Lower lobe of right lung (tissue), 2 donors: ENCODE measurements at regions not wholly inside any gene's neighbourhood (a gene's known extent, or its start where the extent isn't known, plus 50 kb on each side); places are given as distances from the start of the nearest gene placed in this dataset.
"Not testable (repeated sequence)": the region's sequence is repeated elsewhere in the genome, so short reads cannot be mapped to it uniquely, and the experiment has no call there.

Experiments
- ATAC-seq, 2 donors: fragments of 200-7000 bp; cut with Tn5 transposase; one replicate each; pipeline ENCODE4 v1.9.1; 2020 to 2022; ENCODE audit warnings: mild to moderate bottlenecking in 2 of 2, moderate library complexity in 2 of 2
- DNase-seq: peaks from one replicate; pipeline ENCODE4 v3.0.0-alpha.2; 2020
- H3K27ac ChIP-seq: fragments of 200-600 bp; one replicate; pipeline ENCODE4 v1.8.0; 2022
- H3K27me3 ChIP-seq: fragments of 200-600 bp; one replicate; pipeline ENCODE4 v1.8.0; 2022; ENCODE audit warnings: low read depth
- H3K36me3 ChIP-seq: fragments of 200-600 bp; one replicate; pipeline ENCODE4 v1.8.0; 2022; ENCODE audit warnings: mild to moderate bottlenecking
- H3K4me1 ChIP-seq: fragments of 200-600 bp; one replicate; pipeline ENCODE4 v1.8.0; 2022
- H3K4me3 ChIP-seq: fragments of 200-600 bp; one replicate; pipeline ENCODE4 v1.8.0; 2022; ENCODE audit warnings: mild to moderate bottlenecking
- H3K9me3 ChIP-seq: fragments of 200-600 bp; one replicate; pipeline ENCODE4 v1.8.0; 2022
- intact Hi-C: fragments of 100-400 bp; cut with DNase I; formaldehyde crosslinking; loops from one replicate; pipeline ENCODE4 v1.11.0; 2022
- donor health status: DM: no; HTN: yes; CAD: no; lungs with severe emphysema.

DNA sequence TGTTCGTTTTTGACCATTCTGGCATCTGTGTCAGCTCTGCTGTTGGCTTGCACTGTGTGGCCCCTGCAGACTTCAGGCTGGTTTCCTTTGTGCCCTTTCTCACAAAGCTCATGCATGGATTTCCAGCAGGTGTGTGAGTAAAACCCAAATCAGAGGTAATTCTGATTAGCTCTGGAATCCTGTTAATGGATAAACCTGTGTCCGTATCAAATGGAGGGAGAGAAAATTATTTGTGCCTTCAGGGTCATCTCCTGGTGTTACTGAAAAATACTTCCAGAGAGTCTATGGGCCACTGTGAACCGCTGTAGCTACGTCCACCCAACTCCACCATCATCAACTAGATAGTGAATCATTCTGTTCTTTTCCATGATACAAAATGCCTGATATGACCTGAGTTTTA is 726.1 kb upstream of the TPTE start:
- ATAC-seq, H3K4me1 ChIP-seq, H3K9me3 ChIP-seq, DNase-seq, H3K27me3 ChIP-seq, intact Hi-C loops, H3K27ac ChIP-seq, H3K4me3 ChIP-seq, H3K36me3 ChIP-seq: not testable (repeated sequence)

DNA sequence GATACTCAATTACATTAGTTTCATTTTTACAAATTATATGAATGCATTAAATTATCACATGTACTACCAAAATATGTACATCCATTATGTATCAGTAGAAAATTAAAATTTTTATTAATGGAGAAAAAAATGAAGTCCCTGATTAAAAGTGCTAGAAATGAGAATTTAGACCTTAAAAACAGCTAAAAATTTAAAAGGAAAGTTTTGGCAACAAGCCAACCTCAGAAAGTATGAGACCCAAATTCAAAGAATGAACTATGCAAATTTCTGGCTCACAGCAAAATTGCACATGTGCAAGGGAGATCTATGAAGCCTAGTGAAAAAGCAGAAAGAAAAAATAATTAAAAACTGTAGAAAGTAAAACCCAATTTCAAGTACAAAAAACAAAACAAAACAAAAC is 725.1 kb upstream of the TPTE start:
- H3K4me3 ChIP-seq, H3K36me3 ChIP-seq, DNase-seq, intact Hi-C loops, H3K27me3 ChIP-seq, H3K9me3 ChIP-seq, H3K4me1 ChIP-seq, ATAC-seq, H3K27ac ChIP-seq: not testable (repeated sequence)

DNA sequence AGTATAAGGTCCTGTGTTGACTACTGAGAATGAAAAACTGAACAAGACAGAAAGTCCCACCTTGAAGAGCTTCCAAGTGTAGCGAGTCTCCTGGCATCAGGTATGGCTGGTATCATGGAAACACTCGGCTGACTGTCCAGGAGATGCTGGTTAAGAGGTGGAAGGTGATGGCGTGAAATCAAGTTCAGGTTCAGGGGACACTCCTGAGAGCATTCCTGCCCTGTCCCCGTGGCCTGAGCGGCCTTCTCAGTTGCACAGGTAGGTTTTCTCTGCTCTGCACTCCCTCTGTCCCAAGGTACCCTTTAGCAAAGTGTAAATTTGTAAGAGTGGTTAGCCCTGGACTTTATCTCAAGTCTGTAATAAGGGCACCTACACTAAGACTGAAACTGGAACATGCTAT is 713.7 kb upstream of the TPTE start:
- H3K4me3 ChIP-seq, intact Hi-C loops, DNase-seq, H3K27me3 ChIP-seq, H3K36me3 ChIP-seq, H3K27ac ChIP-seq, H3K4me1 ChIP-seq, H3K9me3 ChIP-seq: not testable (repeated sequence)
- ATAC-seq = peak in 1 of 2 donors; percentile 41

DNA sequence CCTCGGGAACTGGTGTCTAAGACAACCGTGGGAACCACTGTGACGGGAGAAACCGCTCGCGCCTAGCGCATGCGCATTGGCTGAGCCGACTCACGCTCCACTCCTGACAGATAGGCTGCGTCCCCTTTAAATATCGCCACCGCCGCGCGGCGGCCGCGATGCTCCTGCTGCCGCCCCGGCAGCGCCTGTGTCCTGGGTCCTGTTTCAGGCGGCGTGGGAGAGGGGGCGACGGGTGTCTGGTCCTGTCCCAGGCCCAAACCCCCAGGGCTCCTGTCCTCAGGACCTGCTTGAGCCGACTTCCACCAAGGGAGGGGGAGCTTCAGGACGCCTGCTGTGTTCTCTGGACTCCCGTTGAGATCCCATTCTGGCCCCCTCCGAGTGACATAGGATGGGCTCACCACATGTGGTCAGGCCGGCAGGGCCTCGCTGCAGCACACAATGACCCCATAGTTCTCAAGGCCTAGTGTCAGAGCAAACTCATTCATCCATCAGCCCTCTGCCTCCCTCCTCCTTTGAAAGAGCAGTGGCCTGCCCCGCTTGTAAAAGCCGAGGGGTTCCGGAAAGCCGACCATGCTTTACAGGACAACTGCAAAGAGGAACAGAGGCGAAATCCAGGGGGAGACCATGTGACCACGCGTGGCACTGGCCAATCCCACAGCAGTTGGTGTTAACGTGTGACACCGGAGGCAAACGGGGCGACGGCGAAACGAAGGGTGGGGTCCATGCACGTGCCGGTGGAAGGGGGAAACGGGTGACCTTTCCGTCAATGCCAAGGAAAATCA is 710.0 kb upstream of the TPTE start:
- not testable (repeated sequence) for DNase-seq

DNA sequence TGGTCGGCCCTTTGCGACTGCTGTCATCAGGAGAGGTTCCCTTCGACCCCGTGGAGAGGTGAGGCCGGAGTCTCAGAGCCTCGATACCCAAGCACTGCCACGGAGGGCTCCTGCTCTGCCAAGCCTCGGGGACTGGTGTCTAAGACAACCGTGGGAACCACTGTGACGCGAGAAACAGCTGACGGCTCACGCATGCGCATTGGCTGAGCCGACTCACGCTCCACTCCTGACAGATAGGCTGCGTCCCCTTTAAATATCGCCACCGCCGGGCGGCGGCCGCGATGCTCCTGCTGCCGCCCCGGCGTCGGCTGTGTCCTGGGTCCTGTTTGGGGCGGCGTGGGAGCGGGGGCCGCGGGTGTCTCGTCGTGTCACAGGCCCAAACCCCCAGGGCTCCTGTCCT is 708.9 kb upstream of the TPTE start:
- intact Hi-C loops, H3K36me3 ChIP-seq, H3K4me1 ChIP-seq, ATAC-seq, H3K27me3 ChIP-seq, H3K4me3 ChIP-seq, H3K27ac ChIP-seq, DNase-seq, H3K9me3 ChIP-seq: not testable (repeated sequence)

More for the DNA sequence above, 710.0 kb upstream of the TPTE start:
- H3K9me3 ChIP-seq, intact Hi-C loops, H3K4me1 ChIP-seq, H3K27me3 ChIP-seq, H3K27ac ChIP-seq, H3K4me3 ChIP-seq, H3K36me3 ChIP-seq, ATAC-seq: not testable (repeated sequence)

DNA sequence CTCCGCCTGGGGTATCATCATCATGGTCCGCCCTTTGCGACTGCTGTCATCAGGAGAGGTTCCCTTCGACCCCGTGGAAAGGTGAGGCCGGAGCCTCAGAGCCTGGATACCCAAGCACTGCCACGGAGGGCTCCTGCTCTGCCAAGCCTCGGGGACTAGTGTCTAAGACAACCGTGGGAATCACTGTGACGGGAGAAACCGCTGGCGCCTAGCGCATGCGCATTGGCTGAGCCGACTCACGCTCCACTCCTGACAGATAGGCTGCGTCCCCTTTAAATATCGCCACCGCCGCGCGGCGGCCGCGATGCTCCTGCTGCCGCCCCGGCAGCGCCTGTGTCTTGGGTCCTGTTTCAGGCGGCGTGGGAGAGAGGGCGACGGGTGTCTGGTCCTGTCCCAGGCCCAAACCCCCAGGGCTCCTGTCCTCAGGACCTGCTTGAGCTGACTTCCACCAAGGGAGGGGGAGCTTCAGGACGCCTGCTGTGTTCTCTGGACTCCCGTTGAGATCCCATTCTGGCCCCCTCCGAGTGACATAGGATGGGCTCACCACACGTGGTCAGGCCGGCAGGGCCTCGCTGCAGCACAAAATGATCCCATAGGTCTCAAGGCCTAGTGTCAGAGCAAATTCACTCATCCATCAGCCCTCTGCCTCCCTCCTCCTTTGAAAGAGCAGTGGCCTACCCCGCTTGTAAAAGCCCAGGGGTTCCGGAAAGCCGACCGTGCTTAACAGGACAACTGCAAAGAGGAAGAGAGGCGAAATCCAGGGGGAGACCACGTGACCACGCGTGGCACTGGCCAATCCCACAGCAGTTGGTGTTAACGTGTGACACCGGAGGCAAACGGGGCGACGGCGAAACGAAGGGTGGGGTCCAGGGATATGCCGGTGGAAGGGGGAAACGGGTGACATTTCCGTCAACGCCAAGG is 707.2 kb upstream of the TPTE start:
- H3K4me1 ChIP-seq, ATAC-seq, H3K9me3 ChIP-seq, intact Hi-C loops, DNase-seq, H3K4me3 ChIP-seq, H3K27me3 ChIP-seq, H3K27ac ChIP-seq, H3K36me3 ChIP-seq: not testable (repeated sequence)

DNA sequence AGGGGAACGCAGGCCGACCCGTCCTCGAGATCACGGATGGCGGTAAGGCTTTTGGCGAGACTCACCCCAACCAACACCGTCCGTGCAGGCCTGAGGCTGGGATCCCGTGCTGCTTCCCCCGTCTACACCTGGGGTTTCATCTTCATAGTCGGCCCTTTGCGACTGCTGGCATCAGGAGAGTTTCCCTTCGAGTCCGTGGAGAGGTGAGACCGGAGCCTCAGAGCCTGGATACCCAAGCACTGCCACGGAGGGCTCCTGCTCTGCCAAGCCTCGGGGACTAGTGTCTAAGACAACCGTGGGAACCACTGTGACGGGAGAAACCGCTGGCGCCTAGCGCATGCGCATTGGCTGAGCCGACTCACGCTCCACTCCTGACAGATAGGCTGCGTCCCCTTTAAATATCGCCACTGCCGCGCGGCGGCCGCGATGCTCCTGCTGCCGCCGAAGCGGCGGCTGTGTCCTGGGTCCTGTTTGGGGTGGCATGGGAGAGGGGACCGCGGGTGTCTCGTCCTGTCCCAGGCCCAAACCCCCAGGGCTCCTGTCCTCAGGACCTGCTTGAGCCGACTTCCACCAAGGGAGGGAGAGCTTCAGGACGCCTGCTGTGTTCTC is 706.1 kb upstream of the TPTE start:
- H3K36me3 ChIP-seq, H3K4me1 ChIP-seq, H3K27ac ChIP-seq, H3K27me3 ChIP-seq, intact Hi-C loops, ATAC-seq, H3K4me3 ChIP-seq, DNase-seq, H3K9me3 ChIP-seq: not testable (repeated sequence)

DNA sequence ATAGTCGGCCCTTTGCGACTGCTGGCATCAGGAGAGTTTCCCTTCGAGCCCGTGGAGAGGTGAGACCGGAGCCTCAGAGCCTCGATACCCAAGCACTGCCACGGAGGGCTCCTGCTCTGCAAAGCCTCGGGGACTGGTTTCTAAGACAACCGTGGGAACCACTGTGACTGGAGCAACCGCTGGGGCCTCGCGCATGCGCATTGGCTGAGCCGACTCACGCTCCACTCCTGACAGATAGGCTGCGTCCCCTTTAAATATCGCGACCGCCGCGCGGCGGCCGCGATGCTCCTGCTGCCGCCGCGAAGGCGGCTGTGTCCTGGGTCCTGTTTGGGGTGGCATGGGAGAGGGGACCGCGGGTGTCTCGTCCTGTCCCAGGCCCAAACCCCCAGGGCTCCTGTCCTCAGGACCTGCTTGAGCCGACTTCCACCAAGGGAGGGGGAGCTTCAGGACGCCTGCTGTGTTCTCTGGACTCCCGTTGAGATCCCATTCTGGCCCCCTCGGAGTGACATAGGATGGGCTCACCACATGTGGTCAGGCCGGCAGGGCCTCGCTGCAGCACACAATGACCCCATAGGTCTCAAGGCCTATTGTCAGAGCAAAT is 704.5 kb upstream of the TPTE start:
- ATAC-seq, H3K36me3 ChIP-seq, H3K4me1 ChIP-seq, H3K27me3 ChIP-seq, DNase-seq, H3K4me3 ChIP-seq, H3K9me3 ChIP-seq, intact Hi-C loops, H3K27ac ChIP-seq: not testable (repeated sequence)

DNA sequence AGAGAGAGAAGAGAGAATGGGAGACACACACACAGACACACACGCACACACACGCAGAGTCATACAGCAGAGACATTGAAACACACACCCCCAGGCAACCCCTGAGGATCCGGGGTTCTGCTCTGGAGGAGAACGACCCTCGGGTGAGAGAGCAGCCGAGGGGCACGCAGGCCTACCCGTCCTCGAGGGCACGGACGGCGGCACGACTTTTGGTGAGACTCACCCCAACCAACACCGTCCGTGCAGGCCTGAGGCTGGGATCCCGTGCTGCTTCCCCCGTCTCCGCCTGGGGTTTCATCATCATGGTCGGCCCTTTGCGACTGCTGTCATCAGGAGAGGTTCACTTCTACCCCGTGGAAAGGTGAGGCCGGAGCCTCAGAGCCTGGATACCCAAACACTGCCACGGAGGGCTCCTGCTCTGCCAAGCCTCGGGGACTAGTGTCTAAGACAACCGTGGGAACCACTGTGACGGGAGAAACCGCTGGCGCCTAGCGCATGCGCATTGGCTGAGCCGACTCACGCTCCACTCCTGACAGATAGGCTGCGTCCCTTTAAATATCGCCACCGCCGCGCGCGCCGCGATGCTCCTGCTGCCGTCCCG is 703.4 kb upstream of the TPTE start:
- H3K4me3 ChIP-seq, DNase-seq, H3K9me3 ChIP-seq, intact Hi-C loops, ATAC-seq, H3K4me1 ChIP-seq, H3K36me3 ChIP-seq, H3K27me3 ChIP-seq, H3K27ac ChIP-seq: not testable (repeated sequence)

DNA sequence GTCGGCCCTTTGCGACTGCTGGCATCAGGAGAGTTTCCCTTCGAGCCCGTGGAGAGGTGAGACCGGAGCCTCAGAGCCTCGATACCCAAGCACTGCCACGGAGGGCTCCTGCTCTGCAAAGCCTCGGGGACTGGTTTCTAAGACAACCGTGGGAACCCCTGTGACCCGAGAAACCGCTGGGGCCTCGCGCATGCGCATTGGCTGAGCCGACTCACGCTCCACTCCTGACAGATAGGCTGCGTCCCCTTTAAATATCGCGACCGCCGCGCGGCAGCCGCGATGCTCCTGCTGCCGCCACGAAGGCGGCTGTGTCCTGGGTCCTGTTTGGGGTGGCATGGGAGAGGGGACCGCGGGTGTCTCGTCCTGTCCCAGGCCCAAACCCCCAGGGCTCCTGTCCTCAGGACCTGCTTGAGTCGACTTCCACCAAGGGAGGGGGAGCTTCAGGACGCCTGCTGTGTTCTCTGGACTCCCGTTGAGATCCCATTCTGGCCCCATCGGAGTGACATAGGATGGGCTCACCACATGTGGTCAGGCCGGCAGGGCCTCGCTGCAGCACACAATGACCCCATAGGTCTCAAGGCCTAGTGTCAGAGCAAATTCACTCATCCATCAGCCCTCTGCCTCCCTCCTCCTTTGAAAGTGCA is 701.7 kb upstream of the TPTE start:
- H3K36me3 ChIP-seq, H3K27me3 ChIP-seq, DNase-seq, H3K9me3 ChIP-seq, intact Hi-C loops, H3K4me1 ChIP-seq, H3K4me3 ChIP-seq, ATAC-seq, H3K27ac ChIP-seq: not testable (repeated sequence)

DNA sequence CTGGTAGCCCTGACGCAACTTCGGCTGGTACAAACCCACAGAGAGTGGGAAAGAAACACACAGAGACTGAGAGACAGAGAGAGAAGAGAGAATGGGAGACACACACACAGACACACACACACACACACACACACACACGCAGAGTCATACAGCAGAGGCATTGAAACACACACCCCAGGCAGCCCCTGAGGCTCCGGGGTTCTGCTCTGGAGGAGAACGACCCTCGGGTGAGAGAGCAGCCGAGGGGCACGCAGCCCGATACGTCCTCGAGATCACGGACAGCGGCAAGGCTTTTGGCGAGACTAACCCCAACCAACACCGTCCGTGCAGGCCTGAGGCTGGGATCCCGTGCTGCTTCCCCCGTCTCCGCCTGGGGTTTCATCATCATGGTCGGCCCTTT is 700.8 kb upstream of the TPTE start:
- H3K27me3 ChIP-seq, H3K9me3 ChIP-seq, H3K27ac ChIP-seq, H3K4me1 ChIP-seq, H3K4me3 ChIP-seq, DNase-seq, ATAC-seq, intact Hi-C loops, H3K36me3 ChIP-seq: not testable (repeated sequence)

DNA sequence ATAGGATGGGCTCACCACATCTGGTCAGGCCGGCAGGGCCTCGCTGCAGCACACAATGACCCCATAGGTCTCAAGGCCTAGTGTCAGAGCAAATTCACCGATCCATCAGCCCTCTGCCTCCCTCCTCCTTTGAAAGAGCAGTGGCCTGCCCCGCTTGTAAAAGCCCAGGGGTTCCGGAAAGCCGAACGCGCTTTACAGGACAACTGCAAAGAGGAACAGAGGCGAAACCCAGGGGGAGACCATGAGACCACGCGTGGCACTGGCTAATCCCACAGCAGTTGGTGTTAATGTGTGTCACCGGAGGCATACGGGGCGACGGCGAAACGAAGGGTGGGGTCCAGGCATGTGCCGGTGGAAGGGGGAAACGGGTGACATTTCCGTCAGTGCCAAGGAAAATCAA is 699.9 kb upstream of the TPTE start:
- H3K4me3 ChIP-seq, H3K27me3 ChIP-seq, intact Hi-C loops, H3K9me3 ChIP-seq, H3K4me1 ChIP-seq, DNase-seq, H3K27ac ChIP-seq, H3K36me3 ChIP-seq, ATAC-seq: not testable (repeated sequence)
